Peyer's patch (tissue), 4 donors: ENCODE measurements at regions not wholly inside any gene's neighbourhood (a gene's known extent, or its start where the extent isn't known, plus 50 kb on each side); places are given as distances from the start of the nearest gene placed in this dataset.
"Not testable (repeated sequence)": the region's sequence is repeated elsewhere in the genome, so short reads cannot be mapped to it uniquely, and the experiment has no call there.

ENCODE experiments used
- POLR2A ChIP-seq, 2 donors: fragments of 450-650 bp; IDR thresholded peaks; one replicate each; pipeline ENCODE4 v1.5.1; 2017; ENCODE audit warnings: antibody characterized with exemption in 2 of 2, mild to moderate bottlenecking in 2 of 2, moderate library complexity in 2 of 2
- TF ChIP-seq, protein P1 (sequence below), 6 experiments: fragments of 450-650 bp in 4 of 6; fragments of 200-600 bp in 2 of 6; sonication (generic) in 1 of 6; IDR thresholded peaks; one replicate each; pipeline ENCODE4 v1.5.1; 2017 to 2019; ENCODE audit warnings: antibody characterized with exemption in 6 of 6, mild to moderate bottlenecking in 3 of 6, moderate library complexity in 1 of 6

GRCh38 chr6:66993708-66994107 is 1286.7 kb upstream of the EYS start:
- TF ChIP-seq, protein P1, sequence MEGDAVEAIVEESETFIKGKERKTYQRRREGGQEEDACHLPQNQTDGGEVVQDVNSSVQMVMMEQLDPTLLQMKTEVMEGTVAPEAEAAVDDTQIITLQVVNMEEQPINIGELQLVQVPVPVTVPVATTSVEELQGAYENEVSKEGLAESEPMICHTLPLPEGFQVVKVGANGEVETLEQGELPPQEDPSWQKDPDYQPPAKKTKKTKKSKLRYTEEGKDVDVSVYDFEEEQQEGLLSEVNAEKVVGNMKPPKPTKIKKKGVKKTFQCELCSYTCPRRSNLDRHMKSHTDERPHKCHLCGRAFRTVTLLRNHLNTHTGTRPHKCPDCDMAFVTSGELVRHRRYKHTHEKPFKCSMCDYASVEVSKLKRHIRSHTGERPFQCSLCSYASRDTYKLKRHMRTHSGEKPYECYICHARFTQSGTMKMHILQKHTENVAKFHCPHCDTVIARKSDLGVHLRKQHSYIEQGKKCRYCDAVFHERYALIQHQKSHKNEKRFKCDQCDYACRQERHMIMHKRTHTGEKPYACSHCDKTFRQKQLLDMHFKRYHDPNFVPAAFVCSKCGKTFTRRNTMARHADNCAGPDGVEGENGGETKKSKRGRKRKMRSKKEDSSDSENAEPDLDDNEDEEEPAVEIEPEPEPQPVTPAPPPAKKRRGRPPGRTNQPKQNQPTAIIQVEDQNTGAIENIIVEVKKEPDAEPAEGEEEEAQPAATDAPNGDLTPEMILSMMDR (IDR thresholded peaks at IDR 0.05), result not testable (repeated sequence)
- TF ChIP-seq POLR2A (IDR thresholded peaks at IDR 0.05), result not testable (repeated sequence)
